K562 (cell line): ENCODE measurements at regions not wholly inside any gene's neighbourhood (a gene's known extent, or its start where the extent isn't known, plus 50 kb on each side); places are given as distances from the start of the nearest gene placed in this dataset.

Source experiments
- ATAC-seq: fragments of 200-7000 bp; cut with Tn5 transposase; 3 replicates; pipeline ENCODE4 v1.9.1; 2020; ENCODE audit warnings: moderate library complexity
- BruUV-seq: library from RNA; stranded (reverse); fragments of 400-500 nt; replicated peaks from 2 replicates; lab custom pipeline; 2021; lab: Mats Ljungman, UMichigan
- CTCF ChIA-PET: fragments of 300-600 bp; formaldehyde crosslinking; extraction: SDS; loops from one replicate; lab custom pipeline; 2021; ENCODE audit warnings: low intra/inter-chr PET ratio; lab: Yijun Ruan, JAX
- POLR2A ChIA-PET: fragments of 300-600, 350-650 bp; sonication (Branson Sonifier 250); formaldehyde crosslinking; extraction: SDS; loops from one replicate; lab custom pipeline; 2021; ENCODE audit warnings: antibody characterized with exemption, inconsistent platforms; lab: Yijun Ruan, JAX
- DNase-seq, 4 experiments: peaks; one replicate each; pipeline versions ENCODE4 v3.0.0 to v3.0.0-alpha.2; 2011 to 2018; ENCODE audit warnings: low spot score in 3 of 4, mixed read lengths in 3 of 4; ENCODE audit errors: extremely low read depth in 1 of 4
- FAIRE-seq: peaks from 2 replicates; lab custom pipeline; 2011; peaks lifted over from hg19 to GRCh38; lab: Jason Lieb, UNC
- H2AFZ ChIP-seq: 2 replicates; pipeline ENCODE4 v1.6.0; 2011; ENCODE audit warnings: low read depth, low read length, control low read depth, inconsistent platforms
- H3K27ac ChIP-seq: fragments of 200-600 bp; 3 replicates; pipeline ENCODE4 v1.8.0; 2011; ENCODE audit warnings: low read depth, mild to moderate bottlenecking, control low read depth, inconsistent platforms, low read length, moderate library complexity, mixed read lengths; ENCODE audit errors: extremely low read depth
- H3K27me3 ChIP-seq, 2 experiments: fragments of 300-600 bp in 1 of 2; 2 replicates in 1 of 2; 3 replicates in 1 of 2; pipeline versions ENCODE4 v1.6.0 to v1.8.0; 2011; ENCODE audit warnings: inconsistent platforms in 2 of 2, low read length in 2 of 2, mild to moderate bottlenecking in 1 of 2, mixed read lengths in 1 of 2, moderate library complexity in 1 of 2; ENCODE audit not compliant: control insufficient read depth in 2 of 2, insufficient read depth in 2 of 2
- H3K36me3 ChIP-seq: fragments of 300-600 bp; 3 replicates; pipeline ENCODE4 v1.8.0; 2011; ENCODE audit warnings: mild to moderate bottlenecking, low read length, inconsistent platforms; ENCODE audit not compliant: control insufficient read depth, insufficient read depth
- H3K4me1 ChIP-seq, 2 experiments: fragments of 200-600 bp in 1 of 2; replicated peaks in 1 of 2; 2 replicates in 1 of 2; 3 replicates in 1 of 2; pipeline versions ENCODE4 v1.5.1 to v1.8.0; 2011; ENCODE audit warnings: inconsistent platforms in 2 of 2, low read length in 2 of 2, mild to moderate bottlenecking in 1 of 2, mixed read lengths in 1 of 2, moderate library complexity in 1 of 2; ENCODE audit not compliant: control insufficient read depth in 2 of 2, insufficient read depth in 2 of 2
- H3K4me2 ChIP-seq: 2 replicates; pipeline ENCODE4 v1.6.1; 2011; ENCODE audit warnings: low read length, control low read depth, inconsistent platforms, mixed read lengths; ENCODE audit not compliant: insufficient read depth
- H3K4me3 ChIP-seq: fragments of 200-600 bp; sonication (generic), shearing (Covaris generic); 2 replicates; pipeline ENCODE4 v1.5.1; 2016; ENCODE audit warnings: control low read depth, inconsistent platforms
- H3K79me2 ChIP-seq: fragments of 200-600 bp; 3 replicates; pipeline ENCODE4 v1.8.0; 2011; ENCODE audit warnings: low read length, inconsistent platforms; ENCODE audit not compliant: control insufficient read depth, insufficient read depth
- H3K9ac ChIP-seq, 2 experiments: 2 replicates each; pipeline versions ENCODE4 v1.6.0 to v1.6.1; 2011; ENCODE audit warnings: low read depth in 2 of 2, low read length in 2 of 2, control low read depth in 1 of 2, inconsistent platforms in 1 of 2, mild to moderate bottlenecking in 1 of 2, mixed read lengths in 1 of 2; ENCODE audit not compliant: insufficient read depth in 1 of 2
- H3K9me1 ChIP-seq: one replicate; pipeline ENCODE4 v1.6.0; 2011; ENCODE audit warnings: inconsistent platforms, mild to moderate bottlenecking, low read length, moderate library complexity; ENCODE audit not compliant: control insufficient read depth, insufficient read depth
- H3K9me3 ChIP-seq: replicated peaks from 2 replicates; pipeline ENCODE4 v1.5.1; 2011; ENCODE audit warnings: low read depth, low read length, inconsistent platforms; ENCODE audit not compliant: control insufficient read depth, insufficient read depth
- H4K20me1 ChIP-seq: replicated peaks from 2 replicates; pipeline ENCODE4 v1.6.1; 2011; ENCODE audit warnings: low read length, inconsistent platforms, mixed read lengths; ENCODE audit not compliant: control insufficient read depth, insufficient read depth
- FOXA1 ChIP-seq: fragments of 450-650 bp; IDR thresholded peaks from 2 replicates; pipeline ENCODE4 v1.6.1; 2016; ENCODE audit warnings: mild to moderate bottlenecking, borderline replicate concordance
- FOXM1 ChIP-seq, 2 experiments: fragments of 450-650 bp in 1 of 2; sonication (generic) in 1 of 2; formaldehyde crosslinking in 1 of 2; IDR thresholded peaks; 2 replicates each; pipeline versions ENCODE4 v1.6.1 to v1.9.0; 2017 to 2022; ENCODE audit warnings: low read depth in 2 of 2, mild to moderate bottlenecking in 2 of 2, missing genetic modification reagents in 1 of 2, moderate library complexity in 1 of 2
- HIVEP1 ChIP-seq: fragments of 250-450 bp; sonication (Bioruptor Pico); IDR thresholded peaks from 2 replicates; pipeline ENCODE4 v1.4.0; 2020; ENCODE audit warnings: mild to moderate bottlenecking
- HLTF ChIP-seq: fragments of 450-650 bp; IDR thresholded peaks from 2 replicates; pipeline ENCODE4 v1.6.1; 2016
- HMGN3 ChIP-seq: IDR thresholded peaks from 2 replicates; pipeline ENCODE4 v1.6.1; 2011; ENCODE audit warnings: borderline replicate concordance, low read depth, mild to moderate bottlenecking, mixed read lengths, low read length; ENCODE audit not compliant: insufficient read length; ENCODE audit errors: extremely low read depth
- ILF3 ChIP-seq: fragments of 450-650 bp; IDR thresholded peaks from 2 replicates; pipeline ENCODE4 v1.6.1; 2018; ENCODE audit warnings: antibody characterized with exemption, mild to moderate bottlenecking, moderate library complexity, borderline replicate concordance
- KLF1 ChIP-seq: fragments of 450-650 bp; IDR thresholded peaks from 2 replicates; pipeline ENCODE4 v1.6.1; 2016; ENCODE audit warnings: missing genetic modification characterization, missing compliant biosample characterization
- MCM3 ChIP-seq: fragments of 450-650 bp; IDR thresholded peaks from 2 replicates; pipeline ENCODE4 v1.6.1; 2016
- MTA2 ChIP-seq: fragments of 450-650 bp; IDR thresholded peaks from 2 replicates; pipeline ENCODE4 v1.6.1; 2016; ENCODE audit warnings: low read depth
- NFRKB ChIP-seq: fragments of 450-650 bp; IDR thresholded peaks from 2 replicates; pipeline ENCODE4 v1.6.1; 2016; ENCODE audit warnings: low read depth
- PCBP1 ChIP-seq: fragments of 200-400 bp; formaldehyde crosslinking; IDR thresholded peaks from 2 replicates; pipeline ENCODE4 v1.6.1; 2018; ENCODE audit warnings: mild to moderate bottlenecking, low read depth, low read length; ENCODE audit not compliant: poor library complexity, severe bottlenecking
- RB1 ChIP-seq: fragments of 450-650 bp; IDR thresholded peaks from 2 replicates; pipeline ENCODE4 v1.6.1; 2017; ENCODE audit warnings: low read depth, mild to moderate bottlenecking
- ZNF232 ChIP-seq: sonication (generic); formaldehyde crosslinking; IDR thresholded peaks from 2 replicates; pipeline ENCODE4 v1.8.0; 2022; ENCODE audit warnings: mild to moderate bottlenecking, missing genetic modification reagents
- WGBS: fragments of 100-300 bp; shearing (Covaris generic); methylation state at CpG from one replicate; pipeline ENCODE4 v1.1.6; 2016; ENCODE audit warnings: low coverage, mixed read lengths; ENCODE audit not compliant: insufficient coverage; ENCODE audit errors: missing lambda C conversion rate; 5-methylcytosine and 5-hydroxymethylcytosine counted together
- in situ Hi-C: fragments of 300-500 bp; cut with MboI; formaldehyde crosslinking; loops from 4 replicates; pipeline ENCODE4 v1.15.0; 2018; ENCODE audit warnings: inconsistent platforms, mixed read lengths
- intact Hi-C: fragments of 100-400 bp; cut with micrococcal nuclease; formaldehyde crosslinking; loops from 2 replicates; pipeline ENCODE4 v1.14.2; 2022
- TF ChIP-seq, protein P1 (sequence below): fragments of 200-400 bp; formaldehyde crosslinking; IDR thresholded peaks from 2 replicates; pipeline ENCODE4 v1.6.1; 2017; ENCODE audit warnings: mild to moderate bottlenecking, low read depth, low read length, moderate library complexity
- TF ChIP-seq, protein P2 (sequence below): sonication (generic); formaldehyde crosslinking; IDR thresholded peaks from 2 replicates; pipeline ENCODE4 v1.4.0; 2020; ENCODE audit warnings: mild to moderate bottlenecking, missing genetic modification reagents
- TF ChIP-seq, protein P3 (sequence below): sonication (generic); formaldehyde crosslinking; IDR thresholded peaks from 2 replicates; pipeline ENCODE4 v1.8.1; 2023; ENCODE audit warnings: mild to moderate bottlenecking, missing genetic modification reagents

DNA sequence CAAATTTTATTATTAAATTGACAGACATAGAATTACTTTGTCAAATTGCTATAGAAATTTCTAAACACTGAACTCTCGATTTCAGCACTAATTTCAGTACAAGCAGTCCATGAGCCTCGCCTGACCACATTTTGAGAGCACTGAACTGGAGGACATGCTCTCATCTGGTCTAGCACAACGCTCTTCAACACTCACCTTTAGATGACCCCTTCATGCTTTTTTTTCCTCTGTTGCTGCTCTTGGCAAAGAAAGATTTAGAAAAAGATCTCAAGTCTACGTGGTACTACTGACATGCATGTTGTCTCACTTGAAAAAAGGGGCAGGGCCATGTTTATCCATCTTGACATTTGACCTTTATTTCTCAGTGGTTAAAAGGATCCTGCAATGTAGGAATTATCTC is 981.5 kb downstream of the DIAPH3 start:
- POLR2A ChIA-PET: no interaction called here

More for the DNA sequence above, 981.5 kb downstream of the DIAPH3 start:
- Histone ChIP-seq H3K27me3 (no peaks in the 10 kb centered on the region), H3K4me3 (no peak overlapping the region), H2AFZ (no peak overlapping the region), H3K36me3 (no peaks in the 10 kb centered on the region), H3K27ac (no peak overlapping the region), H3K4me1 (no peaks in the 10 kb centered on the region), H3K9ac (no peak overlapping the region), H3K79me2 (no peaks in the 10 kb centered on the region), H3K9me1 (no peaks in the 10 kb centered on the region), H4K20me1 (no peaks in the 10 kb centered on the region), H3K4me2 (no peak overlapping the region), H3K9me3 (no peaks in the 10 kb centered on the region)
- no peak for FAIRE-seq
- no peak for TF ChIP-seq NFRKB
- no peak for TF ChIP-seq RB1
- TF ChIP-seq ZNF232 (CRISPR knock-in tag): no peak
- TF ChIP-seq ILF3: no peak
- TF ChIP-seq HIVEP1 (CRISPR knock-in tag): no peak
- TF ChIP-seq, protein P1, sequence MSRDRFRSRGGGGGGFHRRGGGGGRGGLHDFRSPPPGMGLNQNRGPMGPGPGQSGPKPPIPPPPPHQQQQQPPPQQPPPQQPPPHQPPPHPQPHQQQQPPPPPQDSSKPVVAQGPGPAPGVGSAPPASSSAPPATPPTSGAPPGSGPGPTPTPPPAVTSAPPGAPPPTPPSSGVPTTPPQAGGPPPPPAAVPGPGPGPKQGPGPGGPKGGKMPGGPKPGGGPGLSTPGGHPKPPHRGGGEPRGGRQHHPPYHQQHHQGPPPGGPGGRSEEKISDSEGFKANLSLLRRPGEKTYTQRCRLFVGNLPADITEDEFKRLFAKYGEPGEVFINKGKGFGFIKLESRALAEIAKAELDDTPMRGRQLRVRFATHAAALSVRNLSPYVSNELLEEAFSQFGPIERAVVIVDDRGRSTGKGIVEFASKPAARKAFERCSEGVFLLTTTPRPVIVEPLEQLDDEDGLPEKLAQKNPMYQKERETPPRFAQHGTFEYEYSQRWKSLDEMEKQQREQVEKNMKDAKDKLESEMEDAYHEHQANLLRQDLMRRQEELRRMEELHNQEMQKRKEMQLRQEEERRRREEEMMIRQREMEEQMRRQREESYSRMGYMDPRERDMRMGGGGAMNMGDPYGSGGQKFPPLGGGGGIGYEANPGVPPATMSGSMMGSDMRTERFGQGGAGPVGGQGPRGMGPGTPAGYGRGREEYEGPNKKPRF: no peak
- no peak for TF ChIP-seq PCBP1
- no peak for TF ChIP-seq FOXA1
- no peak for TF ChIP-seq FOXM1 (IDR thresholded peaks at IDR 0.05; ENCODE audit: low read depth)
- no peak for TF ChIP-seq FOXM1 (CRISPR knock-in tag; IDR thresholded peaks at IDR 0.05; ENCODE audit: low read depth)
- TF ChIP-seq, protein P2, sequence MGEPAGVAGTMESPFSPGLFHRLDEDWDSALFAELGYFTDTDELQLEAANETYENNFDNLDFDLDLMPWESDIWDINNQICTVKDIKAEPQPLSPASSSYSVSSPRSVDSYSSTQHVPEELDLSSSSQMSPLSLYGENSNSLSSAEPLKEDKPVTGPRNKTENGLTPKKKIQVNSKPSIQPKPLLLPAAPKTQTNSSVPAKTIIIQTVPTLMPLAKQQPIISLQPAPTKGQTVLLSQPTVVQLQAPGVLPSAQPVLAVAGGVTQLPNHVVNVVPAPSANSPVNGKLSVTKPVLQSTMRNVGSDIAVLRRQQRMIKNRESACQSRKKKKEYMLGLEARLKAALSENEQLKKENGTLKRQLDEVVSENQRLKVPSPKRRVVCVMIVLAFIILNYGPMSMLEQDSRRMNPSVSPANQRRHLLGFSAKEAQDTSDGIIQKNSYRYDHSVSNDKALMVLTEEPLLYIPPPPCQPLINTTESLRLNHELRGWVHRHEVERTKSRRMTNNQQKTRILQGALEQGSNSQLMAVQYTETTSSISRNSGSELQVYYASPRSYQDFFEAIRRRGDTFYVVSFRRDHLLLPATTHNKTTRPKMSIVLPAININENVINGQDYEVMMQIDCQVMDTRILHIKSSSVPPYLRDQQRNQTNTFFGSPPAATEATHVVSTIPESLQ (CRISPR knock-in tag): no peak
- no peak for TF ChIP-seq HMGN3
- TF ChIP-seq KLF1 (tag): no peak
- no peak for TF ChIP-seq MTA2
- TF ChIP-seq MCM3: no peak
- TF ChIP-seq, protein P3, sequence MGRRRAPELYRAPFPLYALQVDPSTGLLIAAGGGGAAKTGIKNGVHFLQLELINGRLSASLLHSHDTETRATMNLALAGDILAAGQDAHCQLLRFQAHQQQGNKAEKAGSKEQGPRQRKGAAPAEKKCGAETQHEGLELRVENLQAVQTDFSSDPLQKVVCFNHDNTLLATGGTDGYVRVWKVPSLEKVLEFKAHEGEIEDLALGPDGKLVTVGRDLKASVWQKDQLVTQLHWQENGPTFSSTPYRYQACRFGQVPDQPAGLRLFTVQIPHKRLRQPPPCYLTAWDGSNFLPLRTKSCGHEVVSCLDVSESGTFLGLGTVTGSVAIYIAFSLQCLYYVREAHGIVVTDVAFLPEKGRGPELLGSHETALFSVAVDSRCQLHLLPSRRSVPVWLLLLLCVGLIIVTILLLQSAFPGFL: no peak
- TF ChIP-seq HLTF: no peak
- 0% methylated on average over 3 of the region's 4 CpGs for WGBS
- intact Hi-C loops (no loop called here), in situ Hi-C loops (no loop called here)
- no peak for ATAC-seq
- BruUV-seq: no TSS peak
- CTCF ChIA-PET: no interaction called here
- no peak for DNase-seq
